ENCODE measurements at regions not wholly inside any gene's neighbourhood (a gene's known extent, or its start where the extent isn't known, plus 50 kb on each side); places are given as distances from the start of the nearest gene placed in this dataset.

DNA sequence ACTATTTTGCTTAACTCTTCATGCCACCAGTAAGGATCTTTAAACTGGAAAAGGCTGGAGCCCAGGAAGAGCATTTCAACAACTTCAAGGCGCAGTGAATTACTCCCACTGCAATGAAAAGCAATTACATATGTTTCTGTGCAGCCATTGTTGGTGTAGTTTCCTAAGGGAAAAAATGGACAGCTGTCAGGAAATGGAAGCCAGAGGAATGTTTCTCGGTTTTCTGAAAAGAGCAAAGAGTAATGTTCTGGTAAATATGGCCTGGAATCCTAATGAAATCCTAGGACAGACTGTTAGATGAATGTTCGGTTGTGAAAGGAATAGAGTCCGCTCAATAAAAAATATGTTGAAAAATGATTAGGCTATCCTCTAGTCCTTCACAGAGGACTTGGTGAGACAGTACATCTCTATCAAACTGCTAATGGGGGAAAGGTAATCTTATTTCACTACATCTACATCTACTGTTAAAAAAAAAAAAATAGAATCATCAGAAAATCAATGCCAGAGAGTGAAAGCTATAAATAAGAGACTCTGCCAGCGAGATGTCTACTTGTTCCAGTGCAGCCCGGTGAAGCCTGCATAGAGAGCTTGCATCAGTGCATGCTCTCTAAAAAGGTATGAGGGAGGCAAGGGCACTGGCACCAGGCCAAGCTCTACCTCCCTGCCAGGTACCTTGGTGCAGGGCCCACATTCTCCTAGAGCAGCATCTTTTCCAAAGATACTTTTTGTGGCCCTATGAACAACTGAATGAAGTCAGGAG lies 68.2 kb upstream of the TJP1 start:
- no peak overlapping the region for H3K27ac ChIP-seq
- intact Hi-C loops (cut with micrococcal nuclease; ENCODE audit: unreplicated experiment): no loop called here
- no peak for TF ChIP-seq CTCF (conservative IDR thresholded peaks at IDR 0.05)
- TF ChIP-seq EZH2 (IDR thresholded peaks at IDR 0.05; ENCODE audit: low read depth): no peak
- no peaks in the 10 kb centered on the region for H3K79me2 ChIP-seq (ENCODE audit: low read depth)
- no peak for DNase-seq
- no peak overlapping the region for H3K4me3 ChIP-seq
- no peaks in the 10 kb centered on the region for H3K9me3 ChIP-seq (ENCODE audit: insufficient read depth, low read depth)
- H3K27me3 ChIP-seq (ENCODE audit: insufficient read depth, low read depth): no peaks in the 10 kb centered on the region
- no peaks in the 10 kb centered on the region for H3K9me2 ChIP-seq (ENCODE audit: insufficient read depth)
- no peaks in the 10 kb centered on the region for H3K4me1 ChIP-seq (replicated peaks; ENCODE audit: insufficient read depth)
- POLR2A ChIA-PET (ENCODE audit: unreplicated experiment): no interaction called here
- H3F3A ChIP-seq (ENCODE audit: insufficient read depth, low read depth): no peaks in the 10 kb centered on the region
- H3K4me2 ChIP-seq: no peak overlapping the region
- H2AFZ ChIP-seq: no peak overlapping the region
- no peaks in the 10 kb centered on the region for H3K36me3 ChIP-seq (ENCODE audit: low read depth)
- CTCF ChIA-PET: no interaction called here
- no peaks in the 10 kb centered on the region for H4K20me1 ChIP-seq (ENCODE audit: insufficient read depth)
- BruUV-seq (replicated peaks): no TSS peak

- Histone ChIP-seq H3K4me2 (no peak overlapping the region), H4K20me1 (ENCODE audit: insufficient read depth) (no peaks in the 10 kb centered on the region), H3K36me3 (ENCODE audit: low read depth) (no peaks in the 10 kb centered on the region), H3K79me2 (ENCODE audit: low read depth) (no peaks in the 10 kb centered on the region), H3K4me1 (replicated peaks; ENCODE audit: insufficient read depth) (no peaks in the 10 kb centered on the region), H3K27ac (no peak overlapping the region), H3F3A (ENCODE audit: insufficient read depth, low read depth) (no peaks in the 10 kb centered on the region), H3K27me3 (ENCODE audit: insufficient read depth, low read depth) (no peaks in the 10 kb centered on the region), H2AFZ (no peak overlapping the region), H3K4me3 (no peak overlapping the region), H3K9me3 (ENCODE audit: insufficient read depth, low read depth) (no peaks in the 10 kb centered on the region), H3K9me2 (ENCODE audit: insufficient read depth) (no peaks in the 10 kb centered on the region)
- ChIA-PET POLR2A (ENCODE audit: unreplicated experiment) (no interaction called here), CTCF (no interaction called here)
- TF ChIP-seq CTCF (conservative IDR thresholded peaks at IDR 0.05): no peak
- TF ChIP-seq EZH2 (IDR thresholded peaks at IDR 0.05; ENCODE audit: low read depth): no peak
- no peak for DNase-seq
- no TSS peak for BruUV-seq (replicated peaks)
- intact Hi-C loops (cut with micrococcal nuclease; ENCODE audit: unreplicated experiment): no loop called here
These were observed 67.5 kb upstream of the TJP1 start for GRCh38 chr15:29889542-29890329.

DNA sequence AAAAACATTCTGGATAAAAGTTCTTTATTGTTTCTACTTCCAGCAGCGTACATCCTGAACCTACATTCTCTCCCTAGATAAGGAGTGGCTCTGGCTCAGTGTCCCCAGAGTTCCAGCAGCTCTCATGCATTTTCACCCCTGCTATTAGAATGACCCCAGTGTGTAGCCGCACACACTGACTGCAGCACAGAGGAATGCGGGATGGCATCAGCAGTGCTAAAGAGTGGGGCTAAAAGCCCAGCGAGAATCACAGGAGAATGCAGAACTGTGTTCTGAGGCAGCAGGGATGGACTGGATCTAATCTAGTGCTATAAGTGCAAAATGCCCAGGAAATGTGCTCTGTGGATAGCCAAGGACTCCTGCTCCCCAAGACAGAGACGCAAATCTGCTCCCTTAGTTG lies 66.4 kb upstream of the TJP1 start:
- H3F3A ChIP-seq (ENCODE audit: insufficient read depth, low read depth): no peaks in the 10 kb centered on the region
- no peaks in the 10 kb centered on the region for H3K27me3 ChIP-seq (ENCODE audit: insufficient read depth, low read depth)
- no peak for DNase-seq
- no peak overlapping the region for H3K27ac ChIP-seq
- no peaks in the 10 kb centered on the region for H3K9me3 ChIP-seq (ENCODE audit: insufficient read depth, low read depth)
- no peaks in the 10 kb centered on the region for H3K4me1 ChIP-seq (replicated peaks; ENCODE audit: insufficient read depth)
- no peaks in the 10 kb centered on the region for H3K36me3 ChIP-seq (ENCODE audit: low read depth)
- TF ChIP-seq CTCF (conservative IDR thresholded peaks at IDR 0.05): no peak
- no peak for TF ChIP-seq EZH2 (IDR thresholded peaks at IDR 0.05; ENCODE audit: low read depth)
- no peak overlapping the region for H2AFZ ChIP-seq
- no peaks in the 10 kb centered on the region for H3K9me2 ChIP-seq (ENCODE audit: insufficient read depth)
- POLR2A ChIA-PET (ENCODE audit: unreplicated experiment): no interaction called here
- no peak overlapping the region for H3K4me2 ChIP-seq
- intact Hi-C loops (cut with micrococcal nuclease; ENCODE audit: unreplicated experiment): no loop called here
- no peaks in the 10 kb centered on the region for H4K20me1 ChIP-seq (ENCODE audit: insufficient read depth)
- CTCF ChIA-PET: no interaction called here
- H3K79me2 ChIP-seq (ENCODE audit: low read depth): no peaks in the 10 kb centered on the region
- no peak overlapping the region for H3K4me3 ChIP-seq
- BruUV-seq (replicated peaks): no TSS peak
